MCF 10A (cell line): ENCODE measurements at regions not wholly inside any gene's neighbourhood (a gene's known extent, or its start where the extent isn't known, plus 50 kb on each side); places are given as distances from the start of the nearest gene placed in this dataset.

ENCODE experiments used
- BruUV-seq: library from RNA; stranded (reverse); fragments of 400-500 nt; replicated peaks from 2 replicates; lab custom pipeline; 2021; lab: Mats Ljungman, UMichigan
- CTCF ChIA-PET: fragments of 300-600 bp; sonication (Branson Sonifier 250); formaldehyde crosslinking; extraction: SDS; loops from one replicate; lab custom pipeline; 2021; ENCODE audit warnings: antibody characterized with exemption, inconsistent platforms; lab: Yijun Ruan, JAX
- POLR2A ChIA-PET: fragments of 300-600, 350-650 bp; sonication (Branson Sonifier 250); formaldehyde crosslinking; extraction: SDS; loops from one replicate; lab custom pipeline; 2020; ENCODE audit warnings: antibody characterized with exemption, inconsistent platforms; lab: Yijun Ruan, JAX
- DNase-seq: peaks from one replicate; pipeline ENCODE4 v3.0.0-alpha.2; 2018; ENCODE audit not compliant: unreplicated experiment
- H3K27ac Mint-ChIP-seq: one replicate; pipeline ENCODE4 v1.8.0; 2022; ENCODE audit warnings: mild to moderate bottlenecking, low read depth, mixed read lengths; ENCODE audit not compliant: unreplicated experiment
- H3K27me3 Mint-ChIP-seq: one replicate; pipeline ENCODE4 v1.8.0; 2022; ENCODE audit warnings: mixed read lengths; ENCODE audit not compliant: insufficient read depth, unreplicated experiment
- H3K36me3 Mint-ChIP-seq: one replicate; pipeline ENCODE4 v1.8.0; 2022; ENCODE audit warnings: mild to moderate bottlenecking, moderate library complexity, mixed read lengths; ENCODE audit not compliant: insufficient read depth, unreplicated experiment
- H3K4me1 Mint-ChIP-seq: one replicate; pipeline ENCODE4 v1.8.0; 2022; ENCODE audit warnings: mixed read lengths; ENCODE audit not compliant: insufficient read depth, unreplicated experiment
- H3K4me3 Mint-ChIP-seq: one replicate; pipeline ENCODE4 v1.8.0; 2022; ENCODE audit warnings: mild to moderate bottlenecking, moderate library complexity, mixed read lengths; ENCODE audit not compliant: unreplicated experiment
- H3K9me3 Mint-ChIP-seq: one replicate; pipeline ENCODE4 v1.8.0; 2022; ENCODE audit warnings: mixed read lengths; ENCODE audit not compliant: unreplicated experiment
- intact Hi-C: fragments of 100-400 bp; cut with micrococcal nuclease; formaldehyde crosslinking; loops from 2 replicates; pipeline ENCODE4 v1.14.1; 2022
- TF ChIP-seq, protein P1 (sequence below): fragments of 200-600 bp; IDR thresholded peaks from one replicate; pipeline ENCODE4 v1.8.0; 2022; ENCODE audit warnings: antibody characterized with exemption, mild to moderate bottlenecking; ENCODE audit not compliant: unreplicated experiment

DNA sequence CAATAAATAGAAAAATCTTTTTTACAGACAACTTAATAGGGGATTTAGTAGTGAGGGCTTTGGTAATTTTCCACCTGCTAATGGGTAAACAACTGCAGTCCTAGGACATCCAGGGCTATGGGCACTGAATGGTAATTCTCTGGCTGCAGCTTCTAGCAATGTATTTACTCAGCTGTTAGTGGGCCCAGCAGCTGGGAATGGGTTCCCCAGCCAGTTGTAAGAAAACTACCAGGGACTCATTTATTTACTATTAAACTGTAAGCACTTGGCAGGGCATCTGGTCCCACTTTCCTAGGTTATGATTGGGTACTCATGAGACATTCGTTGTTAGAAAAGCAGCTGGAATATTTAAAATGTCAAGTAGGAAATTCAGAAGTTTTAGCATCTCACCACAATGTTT, 363.8 kb upstream of the TRIB2 start:
- ChIA-PET POLR2A (interaction anchor here (0.6 kb wide), 1 partner anchor 26 kb away, joined by 3 read pairs; no protein-coding TSS in a partner anchor), CTCF (no interaction called here)
- TF ChIP-seq, protein P1, sequence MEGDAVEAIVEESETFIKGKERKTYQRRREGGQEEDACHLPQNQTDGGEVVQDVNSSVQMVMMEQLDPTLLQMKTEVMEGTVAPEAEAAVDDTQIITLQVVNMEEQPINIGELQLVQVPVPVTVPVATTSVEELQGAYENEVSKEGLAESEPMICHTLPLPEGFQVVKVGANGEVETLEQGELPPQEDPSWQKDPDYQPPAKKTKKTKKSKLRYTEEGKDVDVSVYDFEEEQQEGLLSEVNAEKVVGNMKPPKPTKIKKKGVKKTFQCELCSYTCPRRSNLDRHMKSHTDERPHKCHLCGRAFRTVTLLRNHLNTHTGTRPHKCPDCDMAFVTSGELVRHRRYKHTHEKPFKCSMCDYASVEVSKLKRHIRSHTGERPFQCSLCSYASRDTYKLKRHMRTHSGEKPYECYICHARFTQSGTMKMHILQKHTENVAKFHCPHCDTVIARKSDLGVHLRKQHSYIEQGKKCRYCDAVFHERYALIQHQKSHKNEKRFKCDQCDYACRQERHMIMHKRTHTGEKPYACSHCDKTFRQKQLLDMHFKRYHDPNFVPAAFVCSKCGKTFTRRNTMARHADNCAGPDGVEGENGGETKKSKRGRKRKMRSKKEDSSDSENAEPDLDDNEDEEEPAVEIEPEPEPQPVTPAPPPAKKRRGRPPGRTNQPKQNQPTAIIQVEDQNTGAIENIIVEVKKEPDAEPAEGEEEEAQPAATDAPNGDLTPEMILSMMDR: no peak
- no peaks in the 10 kb centered on the region for H3K9me3 Mint-ChIP-seq
- no peak for DNase-seq
- H3K36me3 Mint-ChIP-seq: no peaks in the 10 kb centered on the region
- H3K27ac Mint-ChIP-seq: no peak overlapping the region
- no TSS peak for BruUV-seq
- intact Hi-C loops: no loop called here
- H3K4me1 Mint-ChIP-seq: peaks cover 9% of the 10 kb centered on the region
- no peak overlapping the region for H3K4me3 Mint-ChIP-seq
- no peaks in the 10 kb centered on the region for H3K27me3 Mint-ChIP-seq

DNA sequence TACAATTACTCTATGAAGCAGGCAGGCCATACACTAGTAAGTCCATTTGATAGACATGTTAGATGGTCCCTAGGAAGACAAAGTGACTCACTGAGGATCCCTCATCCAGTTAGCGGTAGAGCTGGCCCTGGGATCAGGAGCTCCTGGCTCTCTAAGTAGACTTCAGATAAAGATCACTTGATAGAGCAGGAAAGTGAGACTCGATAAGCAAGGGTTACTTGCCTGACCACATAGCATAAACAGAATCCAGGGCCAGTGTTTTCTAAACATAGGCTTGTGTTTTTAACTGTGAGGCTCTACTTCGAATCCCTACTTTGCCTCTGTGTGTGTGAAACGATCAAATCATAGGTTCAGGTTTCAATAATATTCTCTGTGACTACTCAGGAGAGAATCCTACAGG, 355.2 kb upstream of the TRIB2 start:
- H3K27ac Mint-ChIP-seq: no peak overlapping the region
- POLR2A ChIA-PET: interaction anchor here (0.8 to 0.9 kb wide), 2 partner anchors 11 to 12 kb away, joined by 3 to 4 read pairs; no protein-coding TSS in a partner anchor
- intact Hi-C loops: no loop called here
- peaks cover 7% of the 10 kb centered on the region for H3K9me3 Mint-ChIP-seq
- no peaks in the 10 kb centered on the region for H3K27me3 Mint-ChIP-seq
- TF ChIP-seq, protein P1: no peak
- H3K4me1 Mint-ChIP-seq: no peaks in the 10 kb centered on the region
- H3K36me3 Mint-ChIP-seq: no peaks in the 10 kb centered on the region
- CTCF ChIA-PET: interaction anchor here (0.7 to 1.2 kb wide), 2 partner anchors 135 to 646 kb away, joined by 3 to 4 read pairs; no protein-coding TSS in a partner anchor
- H3K4me3 Mint-ChIP-seq: no peak overlapping the region
- DNase-seq: no peak
- BruUV-seq: no TSS peak

DNA sequence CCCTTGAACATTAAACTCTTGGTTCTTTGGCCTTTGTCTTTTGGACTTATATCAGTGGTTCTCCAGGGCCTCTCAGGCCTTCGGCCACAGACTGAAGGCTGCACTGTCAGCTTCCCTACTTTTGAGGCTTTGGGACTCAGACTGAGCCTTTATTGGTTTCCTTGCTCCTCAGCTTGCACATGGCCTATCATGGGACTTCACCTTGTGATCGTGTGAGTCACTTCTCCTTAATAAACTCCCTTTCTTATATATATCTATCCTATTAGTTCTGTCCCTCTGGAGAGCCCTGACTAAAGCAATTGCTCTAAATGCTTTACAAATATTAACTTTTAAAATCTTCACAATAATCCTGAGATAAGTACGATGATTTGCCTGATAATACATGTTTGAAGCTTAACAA, 353.6 kb upstream of the TRIB2 start:
- CTCF ChIA-PET: no interaction called here
- H3K4me3 Mint-ChIP-seq: no peak overlapping the region
- intact Hi-C loops: no loop called here
- POLR2A ChIA-PET: interaction anchor here (0.6 kb wide), 1 partner anchor 173 kb away, joined by 3 read pairs; no protein-coding TSS in a partner anchor
- H3K36me3 Mint-ChIP-seq: no peaks in the 10 kb centered on the region
- DNase-seq: no peak
- H3K9me3 Mint-ChIP-seq: peaks cover 7% of the 10 kb centered on the region
- TF ChIP-seq, protein P1: no peak
- H3K4me1 Mint-ChIP-seq: no peaks in the 10 kb centered on the region
- no TSS peak for BruUV-seq
- H3K27me3 Mint-ChIP-seq: no peaks in the 10 kb centered on the region
- no peak overlapping the region for H3K27ac Mint-ChIP-seq

DNA sequence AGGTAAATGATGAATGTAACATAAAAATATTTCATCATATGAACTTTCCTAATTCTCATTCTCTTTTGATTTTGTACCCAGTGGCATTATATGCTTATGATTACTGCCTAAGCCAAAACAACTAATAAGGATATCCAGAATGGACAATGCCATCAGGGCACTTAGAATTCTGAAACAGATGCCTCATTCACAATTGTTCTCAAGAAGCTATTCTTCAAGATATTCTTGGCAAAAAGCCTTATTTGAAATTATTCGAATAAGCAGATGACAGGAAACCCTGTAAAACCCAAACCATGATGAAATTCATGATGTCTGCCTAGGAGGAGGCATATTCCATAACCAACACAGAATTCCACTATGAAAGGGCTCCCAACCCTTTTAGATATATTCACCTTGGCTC, 353.2 kb upstream of the TRIB2 start:
- H3K27me3 Mint-ChIP-seq: no peaks in the 10 kb centered on the region
- H3K36me3 Mint-ChIP-seq: no peaks in the 10 kb centered on the region
- H3K4me1 Mint-ChIP-seq: no peaks in the 10 kb centered on the region
- no peak for DNase-seq
- no peak overlapping the region for H3K4me3 Mint-ChIP-seq
- TF ChIP-seq, protein P1: no peak
- peaks cover 7% of the 10 kb centered on the region for H3K9me3 Mint-ChIP-seq
- CTCF ChIA-PET: interaction anchor here (0.7 kb wide), 1 partner anchor 1693 kb away, joined by 3 read pairs; no protein-coding TSS in a partner anchor
- no TSS peak for BruUV-seq
- intact Hi-C loops: no loop called here
- H3K27ac Mint-ChIP-seq: no peak overlapping the region
- POLR2A ChIA-PET: interaction anchor here (0.6 kb wide), 1 partner anchor 174 kb away, joined by 3 read pairs; no protein-coding TSS in a partner anchor
